HCT116 (cell line): ENCODE measurements at regions not wholly inside any gene's neighbourhood (a gene's known extent, or its start where the extent isn't known, plus 50 kb on each side); places are given as distances from the start of the nearest gene placed in this dataset.

ENCODE experiments used
- ATAC-seq: fragments of 200-7000 bp; cut with Tn5 transposase; 2 replicates; pipeline ENCODE4 v1.9.1; 2020; ENCODE audit warnings: mild to moderate bottlenecking, moderate library complexity
- BruUV-seq: library from RNA; stranded (reverse); fragments of 400-500 nt; replicated peaks from 2 replicates; lab custom pipeline; 2021; lab: Mats Ljungman, UMichigan
- CTCF ChIA-PET: fragments of 300-600 bp; sonication (Branson Sonifier 250); formaldehyde crosslinking; loops from one replicate; lab custom pipeline; 2021; ENCODE audit warnings: antibody characterized with exemption; lab: Charles Lee
- POLR2A ChIA-PET: fragments of 300-600, 350-600 bp; sonication (Branson Sonifier 250); formaldehyde crosslinking; loops from one replicate; lab custom pipeline; 2021; ENCODE audit warnings: antibody characterized with exemption; lab: Charles Lee
- RAD21 ChIA-PET, 2 experiments: fragments of 300-600 bp; sonication (Branson Sonifier 250); formaldehyde crosslinking; loops; one replicate each; lab custom pipeline; 2023; ENCODE audit warnings: low total read pairs in 2 of 2; ENCODE audit not compliant: uncharacterized antibody in 2 of 2, unreplicated experiment in 2 of 2, low non-redundant PET in 1 of 2; lab: Charles Lee
- DNase-seq: peaks from one replicate; pipeline ENCODE4 v3.0.0-alpha.2; 2010; ENCODE audit warnings: low read depth, low spot score
- H2AFZ ChIP-seq: fragments of 200-600 bp; shearing (Covaris generic), sonication (generic); 2 replicates; pipeline ENCODE4 v1.6.1; 2017; ENCODE audit warnings: low read depth, mixed run types, mixed read lengths, antibody characterized with exemption, low read length; ENCODE audit not compliant: poor library complexity, severe bottlenecking
- H3K27ac ChIP-seq: 2 replicates; pipeline ENCODE4 v1.5.1; 2012; ENCODE audit warnings: low read depth, low read length
- H3K27me3 ChIP-seq: fragments of 200-600 bp; sonication (generic); 2 replicates; pipeline ENCODE4 v1.6.1; 2016; ENCODE audit warnings: mixed run types, low read length, mixed read lengths; ENCODE audit not compliant: insufficient read depth
- H3K36me3 ChIP-seq, 2 experiments: fragments of 200-500 bp in 1 of 2; fragments of 200-600 bp in 1 of 2; sonication (Bioruptor generic) in 1 of 2; sonication (generic) in 1 of 2; 2 replicates each; pipeline versions ENCODE4 v1.5.1 to v1.6.1; 2014 to 2016; ENCODE audit warnings: low read length in 2 of 2, inconsistent platforms in 1 of 2, mixed read lengths in 1 of 2, mixed run types in 1 of 2; ENCODE audit not compliant: insufficient read depth in 2 of 2, control insufficient read depth in 1 of 2
- H3K4me1 ChIP-seq, 2 experiments: fragments of 200-600 bp in 1 of 2; sonication (generic) in 1 of 2; 2 replicates each; pipeline versions ENCODE4 v1.5.1 to v1.6.1; 2012 to 2017; ENCODE audit warnings: low read length in 2 of 2, inconsistent platforms in 1 of 2, mild to moderate bottlenecking in 1 of 2, mixed read lengths in 1 of 2, mixed run types in 1 of 2, moderate library complexity in 1 of 2; ENCODE audit not compliant: insufficient read depth in 2 of 2, control insufficient read depth in 1 of 2
- H3K4me2 ChIP-seq: fragments of 200-600 bp; sonication (generic); 2 replicates; pipeline ENCODE4 v1.6.1; 2017; ENCODE audit warnings: mixed run types, low read length, mixed read lengths
- H3K4me3 ChIP-seq, 2 experiments: fragments of 200-600 bp in 1 of 2; sonication (generic) in 1 of 2; replicated peaks in 1 of 2; 2 replicates each; pipeline ENCODE4 v1.5.1; 2011 to 2016; ENCODE audit warnings: low read length in 2 of 2, control low read depth in 1 of 2, low read depth in 1 of 2, mild to moderate bottlenecking in 1 of 2, mixed read lengths in 1 of 2, mixed run types in 1 of 2
- H3K79me2 ChIP-seq: fragments of 200-600 bp; sonication (generic); 2 replicates; pipeline ENCODE4 v1.6.1; 2017; ENCODE audit warnings: mild to moderate bottlenecking, mixed run types, low read length, moderate library complexity, mixed read lengths; ENCODE audit not compliant: insufficient read depth
- H3K9ac ChIP-seq: fragments of 200-600 bp; sonication (generic); 2 replicates; pipeline ENCODE4 v1.6.1; 2016; ENCODE audit warnings: low read length, mixed read lengths
- H3K9me2 ChIP-seq: fragments of 200-600 bp; sonication (generic), shearing (Covaris generic); 2 replicates; pipeline ENCODE4 v1.6.1; 2017; ENCODE audit warnings: mixed run types, mild to moderate bottlenecking, moderate library complexity; ENCODE audit not compliant: insufficient read depth
- H3K9me3 ChIP-seq, 2 experiments: fragments of 200-500 bp in 1 of 2; fragments of 200-600 bp in 1 of 2; sonication (Bioruptor generic) in 1 of 2; sonication (generic) in 1 of 2; 2 replicates each; pipeline ENCODE4 v1.6.1; 2014 to 2017; ENCODE audit warnings: low read length in 2 of 2, mixed read lengths in 2 of 2, inconsistent platforms in 1 of 2, low read depth in 1 of 2, mild to moderate bottlenecking in 1 of 2, mixed run types in 1 of 2, moderate library complexity in 1 of 2; ENCODE audit not compliant: control insufficient read depth in 1 of 2, insufficient read depth in 1 of 2
- H4K20me1 ChIP-seq: fragments of 200-600 bp; sonication (generic), shearing (Covaris generic); 2 replicates; pipeline ENCODE4 v1.6.1; 2017; ENCODE audit warnings: mixed run types, mild to moderate bottlenecking, moderate library complexity; ENCODE audit not compliant: insufficient read depth
- ATF3 ChIP-seq: IDR thresholded peaks from 2 replicates; pipeline ENCODE4 v1.6.1; 2012
- CBX3 ChIP-seq: IDR thresholded peaks from 2 replicates; pipeline ENCODE4 v1.6.1; 2012; ENCODE audit warnings: low read depth
- CEBPB ChIP-seq: IDR thresholded peaks from 2 replicates; pipeline ENCODE4 v1.6.1; 2012; ENCODE audit warnings: low read depth
- ELF1 ChIP-seq: IDR thresholded peaks from 2 replicates; pipeline ENCODE4 v1.6.1; 2012; ENCODE audit warnings: low read depth, borderline replicate concordance
- EZH2 ChIP-seq: fragments of 200-600 bp; sonication (generic); IDR thresholded peaks from 2 replicates; pipeline ENCODE4 v1.6.1; 2017; ENCODE audit warnings: antibody characterized with exemption, mixed run types
- EZH2phosphoT487 ChIP-seq: fragments of 200-600 bp; IDR thresholded peaks from 2 replicates; pipeline ENCODE4 v1.6.1; 2018; ENCODE audit warnings: antibody characterized with exemption, borderline replicate concordance
- FOSL1 ChIP-seq: IDR thresholded peaks from 2 replicates; pipeline ENCODE4 v1.6.1; 2012; ENCODE audit warnings: low read depth
- JUND ChIP-seq: IDR thresholded peaks from 2 replicates; pipeline ENCODE4 v1.6.1; 2012
- MAX ChIP-seq: IDR thresholded peaks from 2 replicates; pipeline ENCODE4 v1.6.1; 2012
- POLR2A ChIP-seq: IDR thresholded peaks from 2 replicates; pipeline ENCODE4 v1.7.0; 2011; ENCODE audit warnings: borderline replicate concordance; ENCODE audit not compliant: insufficient read depth, insufficient read length; ENCODE audit errors: extremely low read depth
- POLR2AphosphoS5 ChIP-seq: IDR thresholded peaks from 2 replicates; pipeline ENCODE4 v1.6.1; 2011; ENCODE audit warnings: mild to moderate bottlenecking, low read depth, low read length, moderate library complexity
- REST ChIP-seq: IDR thresholded peaks from 2 replicates; pipeline ENCODE4 v1.6.1; 2012; ENCODE audit warnings: low read depth
- SIN3A ChIP-seq: IDR thresholded peaks from 2 replicates; pipeline ENCODE4 v1.6.1; 2012; ENCODE audit warnings: low read depth
- SP1 ChIP-seq: IDR thresholded peaks from 2 replicates; pipeline ENCODE4 v1.6.1; 2012; ENCODE audit warnings: low read depth
- TCF7L2 ChIP-seq: IDR thresholded peaks from 2 replicates; pipeline ENCODE4 v1.7.0; 2011; ENCODE audit warnings: borderline replicate concordance, inconsistent platforms; ENCODE audit not compliant: insufficient read depth, insufficient read length; ENCODE audit errors: extremely low read depth
- YY1 ChIP-seq: IDR thresholded peaks from 2 replicates; pipeline ENCODE4 v1.6.1; 2011; ENCODE audit warnings: low read length, low read depth, moderate library complexity, mild to moderate bottlenecking; ENCODE audit not compliant: insufficient replicate concordance; ENCODE audit errors: extremely low read depth
- ZBTB33 ChIP-seq: IDR thresholded peaks from 2 replicates; pipeline ENCODE4 v1.6.1; 2011; ENCODE audit warnings: mild to moderate bottlenecking, low read length, moderate library complexity; ENCODE audit not compliant: insufficient replicate concordance; ENCODE audit errors: extremely low read depth
- ZFX ChIP-seq: fragments of 450-650 bp; IDR thresholded peaks from 2 replicates; pipeline ENCODE4 v1.6.1; 2017
- intact Hi-C: fragments of 100-400 bp; cut with micrococcal nuclease; formaldehyde crosslinking; loops from 2 replicates; pipeline ENCODE4 v1.10.0; 2022

GRCh38 chr14:53551862-53552261, 398.7 kb upstream of the DDHD1 start:
- CTCF ChIA-PET: no interaction called here
- POLR2A ChIA-PET: no interaction called here
- no peak overlapping the region for H3K27ac ChIP-seq
- RAD21 ChIA-PET: no interaction called here
- no peak overlapping the region for H2AFZ ChIP-seq
- H3K9me3 ChIP-seq: no peaks in the 10 kb centered on the region
- H3K9me2 ChIP-seq: no peaks in the 10 kb centered on the region
- no peak overlapping the region for H3K9ac ChIP-seq
- H3K4me1 ChIP-seq: no peaks in the 10 kb centered on the region
- no peak overlapping the region for H3K4me2 ChIP-seq
- DNase-seq: no peak
- ATAC-seq: no peak
- intact Hi-C loops: no loop called here
- H4K20me1 ChIP-seq: no peaks in the 10 kb centered on the region
- H3K36me3 ChIP-seq: no peaks in the 10 kb centered on the region
- H3K4me3 ChIP-seq: no peak overlapping the region
- TF ChIP-seq CEBPB (no peak), REST (no peak), FOSL1 (no peak), ATF3 (no peak), EZH2 (no peak), ZFX (no peak), EZH2phosphoT487 (no peak), SP1 (no peak), YY1 (no peak), ZBTB33 (no peak), MAX (no peak), ELF1 (no peak), SIN3A (no peak), POLR2A (no peak), POLR2AphosphoS5 (no peak), CBX3 (no peak), JUND (no peak), TCF7L2 (no peak)
- BruUV-seq: no TSS peak
- no peaks in the 10 kb centered on the region for H3K27me3 ChIP-seq
- H3K79me2 ChIP-seq: no peaks in the 10 kb centered on the region
